ENCODE measurements at regions not wholly inside any gene's neighbourhood (a gene's known extent, or its start where the extent isn't known, plus 50 kb on each side); places are given as distances from the start of the nearest gene placed in this dataset.

DNA sequence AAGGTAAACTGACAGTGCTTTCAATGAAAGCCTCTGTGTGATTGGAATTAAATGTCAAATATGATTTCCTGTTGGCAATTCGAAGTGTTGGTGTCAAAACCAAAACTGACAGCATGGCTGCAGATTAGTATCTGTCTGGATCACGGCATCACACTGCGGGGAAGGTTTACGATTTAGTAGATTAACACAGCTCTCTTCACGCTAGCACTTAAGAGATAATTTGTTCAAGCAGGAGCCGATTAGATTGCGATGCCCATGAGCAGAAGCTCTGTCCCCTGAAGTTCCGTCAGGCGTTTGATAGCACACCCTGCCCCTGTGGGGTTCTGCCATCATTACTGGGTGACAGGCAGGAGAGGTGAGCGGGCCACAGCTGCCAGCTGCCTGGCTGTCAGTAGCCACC lies 279.5 kb upstream of the AUTS2 start:
- no peak overlapping the region for H3K4me3 ChIP-seq
- no peak for TF ChIP-seq EZH2 (IDR thresholded peaks at IDR 0.05)
- no peak for TF ChIP-seq POLR2AphosphoS5 (IDR thresholded peaks at IDR 0.05; ENCODE audit: borderline replicate concordance, low read depth, low read length)
- TF ChIP-seq FOXP2 (optimal IDR thresholded peaks at IDR 0.05; ENCODE audit: control extremely low read depth, extremely low read length, insufficient read depth), result no peak
- H3K9ac ChIP-seq (ENCODE audit: insufficient read length), result no peak overlapping the region
- no peaks in the 10 kb centered on the region for H3K36me3 ChIP-seq (ENCODE audit: insufficient read depth, low read length)
- DNase-seq (ENCODE audit: low read depth, low spot score), result no peak
- no peak overlapping the region for H3K27ac ChIP-seq
- H3K9me3 ChIP-seq (ENCODE audit: low read depth, low read length), result no peaks in the 10 kb centered on the region

DNA sequence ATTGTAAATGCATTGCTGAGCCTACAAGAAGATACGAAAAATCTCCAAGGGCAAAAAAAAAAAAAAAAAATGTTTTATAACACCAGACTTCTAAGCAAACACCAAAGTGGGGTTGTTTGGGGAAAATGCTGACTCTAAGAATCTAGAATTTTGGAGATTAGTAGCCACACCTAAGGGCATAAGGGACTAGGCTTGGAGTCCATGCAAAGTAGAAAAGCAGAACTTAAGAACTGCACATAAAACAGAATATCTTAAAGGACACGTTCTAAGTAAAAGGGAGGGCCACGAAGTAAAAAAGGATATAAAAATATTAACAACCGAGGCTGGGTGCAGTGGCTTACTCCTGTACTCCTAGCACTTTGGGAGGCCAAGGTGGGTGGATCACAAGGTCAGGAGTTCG lies 269.8 kb upstream of the AUTS2 start:
- Histone ChIP-seq H3K4me3 (no peak overlapping the region), H3K9me3 (ENCODE audit: low read depth, low read length) (no peaks in the 10 kb centered on the region)
- TF ChIP-seq FOXP2 (optimal IDR thresholded peaks at IDR 0.05; ENCODE audit: control extremely low read depth, extremely low read length, insufficient read depth) (no peak), EZH2 (IDR thresholded peaks at IDR 0.05) (no peak), POLR2AphosphoS5 (IDR thresholded peaks at IDR 0.05; ENCODE audit: borderline replicate concordance, low read depth, low read length) (no peak)

DNA sequence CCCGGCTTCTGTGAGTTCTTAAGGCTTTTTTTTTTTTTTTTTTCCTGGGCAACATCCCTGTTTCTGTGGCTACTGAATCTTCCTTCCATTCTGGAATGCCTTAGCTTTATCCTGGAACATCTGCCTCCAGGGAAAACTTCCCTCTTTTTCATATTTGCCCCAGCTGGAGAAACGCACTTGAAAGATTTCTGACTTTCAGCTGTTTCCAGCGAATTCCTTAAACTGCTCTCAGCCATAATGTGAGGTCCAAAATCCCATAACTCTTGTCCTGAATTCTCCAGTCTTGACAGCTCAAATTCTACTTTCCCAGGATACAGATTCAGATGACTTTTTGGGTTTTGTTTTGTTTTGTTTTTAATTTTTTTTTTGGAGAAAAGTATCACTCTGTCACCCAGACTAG lies 263.6 kb upstream of the AUTS2 start:
- no peaks in the 10 kb centered on the region for H3K36me3 ChIP-seq (ENCODE audit: insufficient read depth, low read length)
- DNase-seq (ENCODE audit: low read depth, low spot score), result no peak
- no peak overlapping the region for H3K9ac ChIP-seq (ENCODE audit: insufficient read length)
- no peak overlapping the region for H3K4me3 ChIP-seq
- H3K27ac ChIP-seq, result no peak overlapping the region
- no peak for TF ChIP-seq FOXP2 (optimal IDR thresholded peaks at IDR 0.05; ENCODE audit: control extremely low read depth, extremely low read length, insufficient read depth)
- TF ChIP-seq EZH2 (IDR thresholded peaks at IDR 0.05), result no peak
- no peak for TF ChIP-seq POLR2AphosphoS5 (IDR thresholded peaks at IDR 0.05; ENCODE audit: borderline replicate concordance, low read depth, low read length)
- no peaks in the 10 kb centered on the region for H3K9me3 ChIP-seq (ENCODE audit: low read depth, low read length)

More for the DNA sequence above, 269.8 kb upstream of the AUTS2 start:
- DNase-seq (ENCODE audit: low read depth, low spot score), result no peak
- no peak overlapping the region for H3K27ac ChIP-seq
- no peaks in the 10 kb centered on the region for H3K36me3 ChIP-seq (ENCODE audit: insufficient read depth, low read length)
- H3K9ac ChIP-seq (ENCODE audit: insufficient read length), result no peak overlapping the region

DNA sequence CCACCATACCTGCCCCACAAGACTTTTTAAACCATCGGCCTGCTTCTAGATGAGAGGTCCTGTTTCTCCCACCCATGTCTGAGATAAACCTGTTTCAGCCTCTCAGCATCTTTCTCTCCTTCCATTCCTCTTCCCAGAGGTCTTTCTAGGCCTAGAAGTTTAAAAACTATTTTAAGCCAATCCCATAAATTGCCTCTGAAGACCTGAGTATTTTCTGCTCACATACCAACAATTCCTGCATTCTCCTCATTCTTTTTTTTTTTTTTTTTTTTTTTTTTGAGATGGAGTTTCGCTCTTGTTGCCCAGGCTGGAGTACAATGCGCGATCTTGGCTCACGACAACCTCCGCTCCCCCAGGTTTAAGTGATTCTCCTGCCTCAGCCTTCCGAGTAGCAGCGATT lies 262.9 kb upstream of the AUTS2 start:
- Histone ChIP-seq H3K9ac (ENCODE audit: insufficient read length) (no peak overlapping the region), H3K36me3 (ENCODE audit: insufficient read depth, low read length) (no peaks in the 10 kb centered on the region), H3K4me3 (no peak overlapping the region), H3K27ac (no peak overlapping the region), H3K9me3 (ENCODE audit: low read depth, low read length) (no peaks in the 10 kb centered on the region)
- TF ChIP-seq EZH2 (IDR thresholded peaks at IDR 0.05) (no peak), FOXP2 (optimal IDR thresholded peaks at IDR 0.05; ENCODE audit: control extremely low read depth, extremely low read length, insufficient read depth) (no peak), POLR2AphosphoS5 (IDR thresholded peaks at IDR 0.05; ENCODE audit: borderline replicate concordance, low read depth, low read length) (no peak)
- no peak for DNase-seq (ENCODE audit: low read depth, low spot score)

DNA sequence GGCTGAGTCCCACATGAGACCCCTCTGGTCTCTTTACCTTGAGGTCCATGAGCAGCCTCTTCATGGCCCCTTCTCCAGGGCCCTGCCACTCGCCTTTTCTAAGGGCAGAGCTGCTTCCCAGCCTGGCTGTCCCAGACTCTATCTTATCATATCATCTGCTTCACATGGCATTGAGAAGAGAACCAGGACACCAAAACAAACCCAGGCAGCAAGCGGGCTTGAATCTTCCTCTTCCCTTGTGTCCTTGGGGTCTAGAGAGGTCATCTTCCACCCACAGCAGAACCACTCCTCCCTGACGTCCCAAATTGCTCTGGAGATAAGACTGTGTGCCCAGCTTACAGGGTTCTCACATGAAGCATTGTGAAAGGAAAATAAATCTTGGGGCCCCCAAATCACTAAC lies 261.3 kb upstream of the AUTS2 start:
- H3K4me3 ChIP-seq, result no peak overlapping the region
- H3K27ac ChIP-seq, result no peak overlapping the region
- H3K36me3 ChIP-seq (ENCODE audit: insufficient read depth, low read length), result no peaks in the 10 kb centered on the region
- H3K9ac ChIP-seq (ENCODE audit: insufficient read length), result no peak overlapping the region
- H3K9me3 ChIP-seq (ENCODE audit: low read depth, low read length), result no peaks in the 10 kb centered on the region
- TF ChIP-seq FOXP2 (optimal IDR thresholded peaks at IDR 0.05; ENCODE audit: control extremely low read depth, extremely low read length, insufficient read depth) (no peak), EZH2 (IDR thresholded peaks at IDR 0.05) (no peak), POLR2AphosphoS5 (IDR thresholded peaks at IDR 0.05; ENCODE audit: borderline replicate concordance, low read depth, low read length) (no peak)
- DNase-seq (ENCODE audit: low read depth, low spot score), result no peak

DNA sequence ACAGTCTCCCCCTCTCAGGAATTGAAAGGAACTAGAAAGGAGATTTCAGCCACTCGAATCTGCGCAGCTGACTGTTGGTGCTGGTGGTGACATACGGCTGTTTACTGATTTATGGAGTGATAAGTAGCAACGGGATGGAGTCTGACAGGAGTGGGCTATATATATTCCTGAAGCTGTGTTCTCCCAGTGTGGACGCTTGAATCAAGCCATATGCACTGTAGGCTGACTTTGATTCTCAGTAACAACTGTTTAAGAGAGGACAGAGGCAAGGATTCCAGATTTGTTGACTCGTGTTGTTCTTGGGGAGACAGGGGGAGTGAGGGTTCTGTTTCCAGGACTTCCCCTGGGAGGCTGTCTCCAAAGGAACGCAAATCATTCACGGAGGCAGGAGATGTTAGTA lies 260.1 kb upstream of the AUTS2 start:
- Histone ChIP-seq H3K9me3 (ENCODE audit: low read depth, low read length) (no peaks in the 10 kb centered on the region), H3K4me3 (no peak overlapping the region), H3K36me3 (ENCODE audit: insufficient read depth, low read length) (no peaks in the 10 kb centered on the region), H3K27ac (no peak overlapping the region), H3K9ac (ENCODE audit: insufficient read length) (no peak overlapping the region)
- TF ChIP-seq POLR2AphosphoS5 (IDR thresholded peaks at IDR 0.05; ENCODE audit: borderline replicate concordance, low read depth, low read length), result no peak
- TF ChIP-seq EZH2 (IDR thresholded peaks at IDR 0.05), result no peak
- no peak for TF ChIP-seq FOXP2 (optimal IDR thresholded peaks at IDR 0.05; ENCODE audit: control extremely low read depth, extremely low read length, insufficient read depth)
- no peak for DNase-seq (ENCODE audit: low read depth, low spot score)

DNA sequence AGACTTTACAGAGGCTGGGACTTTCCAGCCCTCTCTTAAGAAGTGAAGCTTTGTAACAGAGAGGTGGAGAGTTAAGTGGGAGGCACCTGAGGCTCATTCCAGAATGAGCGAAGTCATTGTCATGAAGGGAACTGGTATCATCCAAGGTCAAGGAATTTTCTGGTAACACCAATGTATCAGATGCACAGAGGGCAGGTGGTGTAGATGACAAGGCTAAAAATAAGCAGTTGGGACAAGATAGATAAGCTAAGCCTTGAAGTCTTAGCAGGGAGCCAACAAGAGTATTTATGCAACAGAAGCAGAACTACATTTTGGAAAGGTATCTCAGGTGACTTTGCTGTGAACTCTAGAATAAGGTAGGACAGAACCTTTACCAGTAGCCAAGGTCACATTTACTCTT lies 257.0 kb upstream of the AUTS2 start:
- Histone ChIP-seq H3K27ac (no peak overlapping the region), H3K9me3 (ENCODE audit: low read depth, low read length) (no peaks in the 10 kb centered on the region), H3K36me3 (ENCODE audit: insufficient read depth, low read length) (no peaks in the 10 kb centered on the region), H3K9ac (ENCODE audit: insufficient read length) (no peak overlapping the region), H3K4me3 (no peak overlapping the region)
- TF ChIP-seq EZH2 (IDR thresholded peaks at IDR 0.05), result no peak
- no peak for TF ChIP-seq POLR2AphosphoS5 (IDR thresholded peaks at IDR 0.05; ENCODE audit: borderline replicate concordance, low read depth, low read length)
- no peak for TF ChIP-seq FOXP2 (optimal IDR thresholded peaks at IDR 0.05; ENCODE audit: control extremely low read depth, extremely low read length, insufficient read depth)
- DNase-seq (ENCODE audit: low read depth, low spot score), result no peak

DNA sequence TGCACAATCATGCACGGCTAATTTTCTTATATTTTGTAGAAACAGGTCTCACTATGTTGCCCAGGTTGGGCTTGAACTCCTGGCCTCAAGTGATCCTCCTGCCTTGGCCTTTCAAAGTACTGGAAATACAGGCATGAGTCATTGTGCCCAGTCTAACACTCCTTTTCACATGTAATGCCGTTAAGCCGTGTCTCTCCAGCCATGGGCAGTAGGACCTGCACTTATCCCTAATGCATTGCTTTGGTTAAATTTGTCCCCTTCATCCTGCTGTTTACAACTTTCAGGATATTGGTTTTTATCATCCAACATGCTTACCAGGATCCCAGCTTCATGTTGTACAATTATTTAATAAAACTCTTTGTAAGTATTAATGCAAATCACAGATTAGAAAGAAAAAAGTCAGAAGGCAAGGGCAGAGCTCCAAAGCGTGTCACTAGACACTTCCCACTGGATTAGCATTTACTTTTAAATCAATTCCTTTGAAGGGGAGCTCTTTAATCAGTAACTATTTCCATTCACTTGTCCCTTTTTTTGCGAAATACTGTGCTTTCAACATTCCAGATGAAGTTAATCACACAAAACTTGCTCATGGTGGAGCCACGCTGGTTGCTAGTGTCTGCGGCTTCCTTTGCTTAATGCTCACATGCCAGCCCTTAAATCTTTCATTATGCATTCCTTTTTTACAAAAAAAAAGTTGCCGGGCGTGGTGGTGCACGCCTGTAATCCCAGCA lies 256.0 kb upstream of the AUTS2 start:
- Histone ChIP-seq H3K9me3 (ENCODE audit: low read depth, low read length) (no peaks in the 10 kb centered on the region), H3K9ac (ENCODE audit: insufficient read length) (no peak overlapping the region), H3K36me3 (ENCODE audit: insufficient read depth, low read length) (no peaks in the 10 kb centered on the region), H3K27ac (no peak overlapping the region), H3K4me3 (no peak overlapping the region)
- no peak for DNase-seq (ENCODE audit: low read depth, low spot score)
- no peak for TF ChIP-seq FOXP2 (optimal IDR thresholded peaks at IDR 0.05; ENCODE audit: control extremely low read depth, extremely low read length, insufficient read depth)
- TF ChIP-seq POLR2AphosphoS5 (IDR thresholded peaks at IDR 0.05; ENCODE audit: borderline replicate concordance, low read depth, low read length), result no peak
- TF ChIP-seq EZH2 (IDR thresholded peaks at IDR 0.05), result no peak

DNA sequence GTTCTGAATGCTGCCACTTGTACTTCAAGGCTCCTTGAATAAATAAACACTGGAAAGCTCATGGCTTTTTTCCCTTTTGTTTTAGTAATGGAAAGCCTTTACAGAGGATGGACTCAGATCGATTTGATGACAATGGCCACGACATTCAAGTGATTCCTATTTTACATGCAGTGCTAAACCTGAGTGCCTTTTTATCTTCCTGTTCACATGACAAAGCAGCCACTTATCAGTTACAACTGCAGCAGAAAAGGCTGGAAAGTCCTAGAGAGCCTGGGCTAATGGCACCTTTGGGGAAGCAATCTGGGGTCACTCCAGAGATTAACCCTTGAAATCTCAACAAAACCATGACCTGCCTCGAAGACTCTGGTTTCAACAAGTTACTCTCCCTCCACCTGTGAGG lies 249.0 kb upstream of the AUTS2 start:
- no peaks in the 10 kb centered on the region for H3K36me3 ChIP-seq (ENCODE audit: insufficient read depth, low read length)
- no peak overlapping the region for H3K27ac ChIP-seq
- no peak for DNase-seq (ENCODE audit: low read depth, low spot score)
- no peaks in the 10 kb centered on the region for H3K9me3 ChIP-seq (ENCODE audit: low read depth, low read length)
- H3K4me3 ChIP-seq, result no peak overlapping the region
- TF ChIP-seq POLR2AphosphoS5 (IDR thresholded peaks at IDR 0.05; ENCODE audit: borderline replicate concordance, low read depth, low read length), result no peak
- TF ChIP-seq EZH2 (IDR thresholded peaks at IDR 0.05), result no peak
- TF ChIP-seq FOXP2 (optimal IDR thresholded peaks at IDR 0.05; ENCODE audit: control extremely low read depth, extremely low read length, insufficient read depth), result no peak
- H3K9ac ChIP-seq (ENCODE audit: insufficient read length), result no peak overlapping the region
